ENCODE measurements at regions not wholly inside any gene's neighbourhood (a gene's known extent, or its start where the extent isn't known, plus 50 kb on each side); places are given as distances from the start of the nearest gene placed in this dataset.

DNA sequence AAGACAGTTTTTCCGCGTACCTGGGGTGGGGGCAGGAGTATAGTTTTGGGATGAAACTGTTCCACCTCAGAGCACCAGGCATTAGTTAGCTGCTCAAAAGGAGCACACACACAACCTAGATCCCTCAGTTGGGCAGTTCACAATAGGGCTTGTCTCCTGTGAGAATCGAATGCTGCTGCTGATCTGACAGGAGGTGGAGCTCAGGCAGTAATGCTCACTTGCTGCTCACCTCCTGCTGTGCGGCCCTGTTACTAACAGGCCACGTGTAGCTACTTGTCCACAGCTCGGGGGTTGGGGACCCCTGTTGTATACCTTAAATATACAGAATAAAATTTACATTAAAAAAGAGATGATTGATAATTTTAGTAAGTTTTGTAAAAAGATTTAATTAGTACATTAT lies 191.5 kb downstream of the SLC7A11 start:
- TF ChIP-seq CTCF (IDR thresholded peaks at IDR 0.05; ENCODE audit: extremely low read depth in 1 of 2, insufficient read depth in 1 of 2, low read depth in 1 of 2, low read length in 2 of 2) (no peak), MYC (IDR thresholded peaks at IDR 0.05; ENCODE audit: low read depth, low read length) (no peak), EZH2 (IDR thresholded peaks at IDR 0.05; ENCODE audit: borderline replicate concordance, low read depth, low read length, severe bottlenecking) (no peak), POLR2AphosphoS5 (IDR thresholded peaks at IDR 0.05; ENCODE audit: insufficient read depth, low read depth, low read length) (no peak), JUN (IDR thresholded peaks at IDR 0.05; ENCODE audit: borderline replicate concordance, insufficient read depth, insufficient read length, low read depth) (no peak), POLR2A (IDR thresholded peaks at IDR 0.05; ENCODE audit: low read depth, low read length) (no peak), FOS (IDR thresholded peaks at IDR 0.05; ENCODE audit: borderline replicate concordance, insufficient read depth, low read length) (no peak)
- TF ChIP-seq, protein P1, sequence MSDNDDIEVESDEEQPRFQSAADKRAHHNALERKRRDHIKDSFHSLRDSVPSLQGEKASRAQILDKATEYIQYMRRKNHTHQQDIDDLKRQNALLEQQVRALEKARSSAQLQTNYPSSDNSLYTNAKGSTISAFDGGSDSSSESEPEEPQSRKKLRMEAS (IDR thresholded peaks at IDR 0.05; ENCODE audit: insufficient read depth, insufficient read length): no peak

All from endothelial cell of umbilical vein (primary cell).